ENCODE measurements at regions not wholly inside any gene's neighbourhood (a gene's known extent, or its start where the extent isn't known, plus 50 kb on each side); places are given as distances from the start of the nearest gene placed in this dataset.

GRCh38 chr13:67867206-67867605 is 637.1 kb upstream of the PCDH9 start:
- no peaks in the 10 kb centered on the region for H3K4me1 ChIP-seq (ENCODE audit: insufficient read depth, low read length)
- H3K4me3 ChIP-seq (ENCODE audit: low read length), result no peak overlapping the region
- no peaks in the 10 kb centered on the region for H3K36me3 ChIP-seq (ENCODE audit: insufficient read depth, low read length)
- H3K27me3 ChIP-seq (ENCODE audit: insufficient read depth, low read length), result no peaks in the 10 kb centered on the region
- no peak overlapping the region for H2AFZ ChIP-seq (ENCODE audit: low read depth, low read length)
- no peaks in the 10 kb centered on the region for H3K9me3 ChIP-seq (ENCODE audit: low read length)

DNA sequence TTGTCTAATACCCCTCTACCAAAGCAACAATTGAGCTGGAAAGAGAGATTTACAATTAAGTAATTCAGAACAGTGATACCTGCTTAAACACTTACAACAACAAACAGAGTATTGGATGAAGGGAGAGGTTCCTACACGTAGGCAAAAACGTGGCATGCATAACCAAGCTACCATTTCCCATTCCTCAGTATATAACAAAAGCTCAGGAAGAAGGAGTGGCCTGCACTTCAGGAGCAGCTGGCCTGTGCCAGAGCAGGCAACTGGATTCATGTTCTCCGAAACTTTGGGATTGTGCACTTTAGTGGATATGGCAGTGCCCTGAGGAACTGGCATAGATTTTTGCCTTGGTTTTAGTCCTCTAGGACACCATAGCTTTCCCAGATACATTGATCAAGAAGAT is 630.2 kb upstream of the PCDH9 start:
- Histone ChIP-seq H3K9me3 (ENCODE audit: low read length) (no peaks in the 10 kb centered on the region), H2AFZ (ENCODE audit: low read depth, low read length) (peak overlapping the region; percentile 67), H3K4me3 (ENCODE audit: low read length) (no peak overlapping the region), H3K36me3 (ENCODE audit: insufficient read depth, low read length) (no peaks in the 10 kb centered on the region), H3K27me3 (ENCODE audit: insufficient read depth, low read length) (no peaks in the 10 kb centered on the region), H3K4me1 (ENCODE audit: insufficient read depth, low read length) (no peaks in the 10 kb centered on the region)

DNA sequence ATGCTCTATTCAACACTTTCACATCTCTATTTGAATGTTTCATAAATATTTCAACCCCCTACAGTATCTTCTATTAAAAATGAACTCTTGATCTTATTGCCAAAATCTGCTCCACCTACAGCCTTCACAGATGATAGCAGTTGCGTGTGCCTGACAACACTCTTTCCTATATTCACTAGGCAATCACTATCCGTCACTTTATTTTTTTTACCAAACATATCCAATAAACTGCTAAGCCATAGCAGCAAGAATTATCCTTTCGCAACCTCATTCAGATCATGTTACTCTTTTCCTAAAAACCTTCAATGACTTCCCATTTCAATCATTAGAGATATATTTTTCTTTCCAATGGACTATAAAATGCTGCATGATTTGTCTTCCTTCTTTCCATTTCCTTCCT is 629.8 kb upstream of the PCDH9 start:
- no peaks in the 10 kb centered on the region for H3K9me3 ChIP-seq (ENCODE audit: low read length)
- peaks cover 3% of the 10 kb centered on the region for H3K4me1 ChIP-seq (ENCODE audit: insufficient read depth, low read length)
- no peaks in the 10 kb centered on the region for H3K27me3 ChIP-seq (ENCODE audit: insufficient read depth, low read length)
- no peaks in the 10 kb centered on the region for H3K36me3 ChIP-seq (ENCODE audit: insufficient read depth, low read length)
- no peak overlapping the region for H3K4me3 ChIP-seq (ENCODE audit: low read length)
- H2AFZ ChIP-seq (ENCODE audit: low read depth, low read length), result peak overlapping the region; percentile 67

DNA sequence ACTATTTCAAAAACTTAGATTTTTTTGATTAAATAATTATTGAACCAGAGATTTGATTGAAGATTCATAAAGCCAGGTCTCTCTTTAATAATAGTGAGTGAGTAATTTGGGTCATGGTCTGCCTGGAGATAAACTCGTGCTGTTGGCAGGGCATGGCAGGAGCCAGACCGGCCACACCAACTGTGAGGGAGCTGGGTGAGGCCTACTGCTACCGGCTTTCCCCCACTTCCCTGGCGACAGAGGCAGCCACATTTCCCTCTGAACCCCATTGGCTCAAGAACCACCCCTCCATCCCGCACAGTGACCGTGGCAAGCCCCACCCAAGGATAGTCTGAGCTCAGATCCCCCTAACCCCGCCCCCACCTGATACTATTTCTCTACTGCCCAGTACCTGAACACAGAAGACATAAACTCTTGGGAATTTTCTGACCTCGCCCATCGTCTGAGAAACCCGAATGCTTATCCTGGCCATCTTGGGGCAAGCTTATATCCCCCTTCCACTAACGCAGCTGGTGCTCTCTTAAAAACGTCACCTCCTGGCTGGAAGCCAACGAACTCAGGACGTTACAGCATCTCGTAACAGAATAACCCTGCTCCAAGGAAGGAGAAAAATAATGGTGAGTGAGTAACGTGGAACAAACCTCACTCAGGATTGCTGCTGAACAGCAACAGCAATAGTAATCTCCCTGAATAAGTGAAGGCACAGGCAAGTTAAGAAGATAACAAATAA is 627.6 kb upstream of the PCDH9 start:
- no peaks in the 10 kb centered on the region for H3K9me3 ChIP-seq (ENCODE audit: low read length)
- no peak overlapping the region for H2AFZ ChIP-seq (ENCODE audit: low read depth, low read length)
- peaks cover 4% of the 10 kb centered on the region for H3K4me1 ChIP-seq (ENCODE audit: insufficient read depth, low read length)
- H3K36me3 ChIP-seq (ENCODE audit: insufficient read depth, low read length), result no peaks in the 10 kb centered on the region
- no peaks in the 10 kb centered on the region for H3K27me3 ChIP-seq (ENCODE audit: insufficient read depth, low read length)
- no peak overlapping the region for H3K4me3 ChIP-seq (ENCODE audit: low read length)

GRCh38 chr13:67856955-67857354 is 626.8 kb upstream of the PCDH9 start:
- Histone ChIP-seq H2AFZ (ENCODE audit: low read depth, low read length) (no peak overlapping the region), H3K9me3 (ENCODE audit: low read length) (no peaks in the 10 kb centered on the region), H3K4me1 (ENCODE audit: insufficient read depth, low read length) (peaks cover 4% of the 10 kb centered on the region), H3K36me3 (ENCODE audit: insufficient read depth, low read length) (no peaks in the 10 kb centered on the region), H3K27me3 (ENCODE audit: insufficient read depth, low read length) (no peaks in the 10 kb centered on the region), H3K4me3 (ENCODE audit: low read length) (no peak overlapping the region)

DNA sequence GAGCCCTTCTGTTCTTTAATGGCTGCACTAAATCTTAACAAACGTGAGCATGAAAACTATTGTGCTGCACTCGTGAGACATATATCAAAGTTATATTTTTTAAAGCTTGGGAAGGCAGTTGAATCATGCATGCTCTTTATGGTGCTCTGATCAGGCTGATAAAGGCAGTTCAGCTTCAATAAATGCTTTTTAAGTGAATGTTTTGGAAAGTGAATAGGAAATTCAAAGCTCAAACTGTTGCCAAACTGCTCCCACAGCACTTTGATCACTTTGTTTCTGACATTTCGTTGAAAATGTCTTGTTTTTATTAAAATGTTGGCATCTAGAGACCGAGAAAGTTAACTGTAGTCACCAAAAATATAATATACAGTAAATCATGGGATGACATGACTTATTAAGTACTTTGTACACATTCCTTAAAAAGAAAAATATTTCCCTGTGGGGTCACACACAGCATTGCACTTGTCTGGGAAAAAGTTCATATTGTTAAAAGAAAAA is 625.7 kb upstream of the PCDH9 start:
- H3K4me1 ChIP-seq (ENCODE audit: insufficient read depth, low read length), result peaks cover 4% of the 10 kb centered on the region
- no peak overlapping the region for H3K4me3 ChIP-seq (ENCODE audit: low read length)
- peak overlapping the region; percentile 27 for H2AFZ ChIP-seq (ENCODE audit: low read depth, low read length)
- H3K27me3 ChIP-seq (ENCODE audit: insufficient read depth, low read length), result no peaks in the 10 kb centered on the region
- no peaks in the 10 kb centered on the region for H3K36me3 ChIP-seq (ENCODE audit: insufficient read depth, low read length)
- H3K9me3 ChIP-seq (ENCODE audit: low read length), result no peaks in the 10 kb centered on the region

DNA sequence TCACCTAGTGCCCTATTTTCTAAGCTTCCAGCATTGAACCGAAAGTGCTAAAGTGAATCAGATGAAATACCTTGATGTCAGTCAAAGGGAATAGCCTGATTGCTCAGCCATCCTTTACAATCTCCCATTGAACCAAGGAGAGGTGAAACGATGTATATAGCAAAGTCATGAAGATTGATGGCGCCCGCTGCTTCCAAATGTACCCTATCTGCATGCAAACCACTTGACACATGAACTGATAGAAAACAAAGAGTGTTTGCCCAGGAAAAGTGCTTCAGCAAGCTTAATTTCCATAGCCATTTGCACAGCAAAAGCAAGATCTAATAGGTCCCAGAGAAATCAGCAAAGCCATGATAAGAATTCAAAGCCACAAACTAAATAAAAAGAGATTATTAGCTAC is 624.9 kb upstream of the PCDH9 start:
- Histone ChIP-seq H2AFZ (ENCODE audit: low read depth, low read length) (peak overlapping the region; percentile 27), H3K9me3 (ENCODE audit: low read length) (no peaks in the 10 kb centered on the region), H3K4me3 (ENCODE audit: low read length) (no peak overlapping the region), H3K27me3 (ENCODE audit: insufficient read depth, low read length) (no peaks in the 10 kb centered on the region), H3K36me3 (ENCODE audit: insufficient read depth, low read length) (no peaks in the 10 kb centered on the region), H3K4me1 (ENCODE audit: insufficient read depth, low read length) (peaks cover 4% of the 10 kb centered on the region)

- Histone ChIP-seq H3K9me3 (ENCODE audit: low read length) (no peaks in the 10 kb centered on the region), H2AFZ (ENCODE audit: low read depth, low read length) (no peak overlapping the region), H3K4me1 (ENCODE audit: insufficient read depth, low read length) (no peaks in the 10 kb centered on the region), H3K27me3 (ENCODE audit: insufficient read depth, low read length) (no peaks in the 10 kb centered on the region), H3K4me3 (ENCODE audit: low read length) (no peak overlapping the region), H3K36me3 (ENCODE audit: insufficient read depth, low read length) (no peaks in the 10 kb centered on the region)
Observed at GRCh38 chr13:67844574-67844973, 614.4 kb upstream of the PCDH9 start.

- H2AFZ ChIP-seq (ENCODE audit: low read depth, low read length), result no peak overlapping the region
- no peaks in the 10 kb centered on the region for H3K27me3 ChIP-seq (ENCODE audit: insufficient read depth, low read length)
- H3K9me3 ChIP-seq (ENCODE audit: low read length), result no peaks in the 10 kb centered on the region
- H3K4me1 ChIP-seq (ENCODE audit: insufficient read depth, low read length), result no peaks in the 10 kb centered on the region
- H3K36me3 ChIP-seq (ENCODE audit: insufficient read depth, low read length), result no peaks in the 10 kb centered on the region
- no peak overlapping the region for H3K4me3 ChIP-seq (ENCODE audit: low read length)
Observed at GRCh38 chr13:67841071-67841470, 610.9 kb upstream of the PCDH9 start.

DNA sequence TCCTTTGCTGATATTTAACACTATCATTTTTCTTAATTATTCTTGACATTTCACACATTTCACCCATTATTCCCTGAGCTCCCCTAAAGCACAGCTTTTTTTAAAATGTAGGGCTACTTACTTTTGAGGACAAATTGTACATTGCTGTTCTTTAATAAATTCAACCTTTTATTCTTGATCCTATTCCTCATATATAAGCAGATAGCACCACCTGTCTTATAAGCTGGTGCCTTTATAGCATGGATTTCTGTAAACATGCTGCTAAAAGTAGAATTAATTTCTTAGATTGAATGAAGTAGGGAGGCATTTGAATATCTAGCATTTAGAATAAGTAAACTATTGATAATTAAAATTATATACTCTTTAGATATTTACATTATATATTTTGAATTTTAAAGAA is 603.4 kb upstream of the PCDH9 start:
- Histone ChIP-seq H2AFZ (ENCODE audit: low read depth, low read length) (no peak overlapping the region), H3K27me3 (ENCODE audit: insufficient read depth, low read length) (no peaks in the 10 kb centered on the region), H3K4me3 (ENCODE audit: low read length) (no peak overlapping the region), H3K4me1 (ENCODE audit: insufficient read depth, low read length) (no peaks in the 10 kb centered on the region), H3K9me3 (ENCODE audit: low read length) (no peaks in the 10 kb centered on the region), H3K36me3 (ENCODE audit: insufficient read depth, low read length) (no peaks in the 10 kb centered on the region)

DNA sequence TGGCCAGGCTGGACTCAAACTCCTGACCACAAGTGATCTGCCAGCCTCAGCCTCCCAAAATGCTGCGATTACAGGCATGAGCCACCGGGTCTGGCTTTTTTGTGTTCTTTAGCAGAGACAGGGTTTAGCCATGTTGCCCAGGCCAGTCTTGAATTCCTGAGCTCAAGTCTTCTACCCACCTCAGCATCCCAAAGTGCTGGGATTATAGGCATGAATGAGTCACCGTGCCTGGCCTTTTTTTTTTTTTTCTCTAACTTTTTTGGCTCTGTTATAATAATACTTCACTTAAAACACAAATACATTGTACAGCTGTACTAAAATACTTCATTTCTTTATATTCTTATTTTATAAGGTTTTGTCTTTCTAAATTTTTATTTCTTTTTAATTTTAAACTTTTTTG is 599.5 kb upstream of the PCDH9 start:
- Histone ChIP-seq H2AFZ (ENCODE audit: low read depth, low read length) (no peak overlapping the region), H3K36me3 (ENCODE audit: insufficient read depth, low read length) (no peaks in the 10 kb centered on the region), H3K4me1 (ENCODE audit: insufficient read depth, low read length) (no peaks in the 10 kb centered on the region), H3K27me3 (ENCODE audit: insufficient read depth, low read length) (no peaks in the 10 kb centered on the region), H3K4me3 (ENCODE audit: low read length) (no peak overlapping the region), H3K9me3 (ENCODE audit: low read length) (no peaks in the 10 kb centered on the region)

- Histone ChIP-seq H3K4me1 (ENCODE audit: insufficient read depth, low read length) (no peaks in the 10 kb centered on the region), H3K9me3 (ENCODE audit: low read length) (no peaks in the 10 kb centered on the region), H3K4me3 (ENCODE audit: low read length) (no peak overlapping the region), H2AFZ (ENCODE audit: low read depth, low read length) (no peak overlapping the region), H3K27me3 (ENCODE audit: insufficient read depth, low read length) (no peaks in the 10 kb centered on the region), H3K36me3 (ENCODE audit: insufficient read depth, low read length) (no peaks in the 10 kb centered on the region)
Observed at GRCh38 chr13:67827992-67828391, 597.9 kb upstream of the PCDH9 start.

GRCh38 chr13:67821606-67822005 is 591.5 kb upstream of the PCDH9 start:
- Histone ChIP-seq H3K9me3 (ENCODE audit: low read length) (no peaks in the 10 kb centered on the region), H3K27me3 (ENCODE audit: insufficient read depth, low read length) (no peaks in the 10 kb centered on the region), H3K4me3 (ENCODE audit: low read length) (no peak overlapping the region), H3K4me1 (ENCODE audit: insufficient read depth, low read length) (no peaks in the 10 kb centered on the region), H3K36me3 (ENCODE audit: insufficient read depth, low read length) (no peaks in the 10 kb centered on the region), H2AFZ (ENCODE audit: low read depth, low read length) (no peak overlapping the region)

DNA sequence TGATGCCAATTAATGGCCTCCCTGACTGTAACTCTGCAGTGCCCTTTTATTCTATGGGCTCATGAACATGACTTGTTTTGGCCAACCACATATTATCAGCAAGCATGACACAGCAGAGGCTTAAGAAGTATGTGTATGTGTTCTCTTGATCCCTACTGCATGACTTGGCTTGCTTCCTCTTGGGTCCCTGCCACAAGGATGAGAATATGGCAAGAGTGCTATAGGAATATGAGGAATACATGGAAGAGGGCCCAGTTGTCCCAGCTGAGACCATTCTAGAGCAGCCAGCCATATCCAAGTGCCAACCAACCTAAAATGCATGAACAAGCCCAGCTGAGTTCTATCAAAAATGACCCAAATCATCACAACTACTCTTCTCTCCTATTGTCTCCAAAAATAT is 576.7 kb upstream of the PCDH9 start:
- Histone ChIP-seq H3K4me1 (ENCODE audit: insufficient read depth, low read length) (no peaks in the 10 kb centered on the region), H3K36me3 (ENCODE audit: insufficient read depth, low read length) (no peaks in the 10 kb centered on the region), H3K4me3 (ENCODE audit: low read length) (no peak overlapping the region), H2AFZ (ENCODE audit: low read depth, low read length) (no peak overlapping the region), H3K9me3 (ENCODE audit: low read length) (peaks cover 2% of the 10 kb centered on the region), H3K27me3 (ENCODE audit: insufficient read depth, low read length) (no peaks in the 10 kb centered on the region)

Measured in neuron (in vitro differentiated cells).